Erythroblast (primary cell): ENCODE measurements at regions not wholly inside any gene's neighbourhood (a gene's known extent, or its start where the extent isn't known, plus 50 kb on each side); places are given as distances from the start of the nearest gene placed in this dataset.
"Not testable (repeated sequence)": the region's sequence is repeated elsewhere in the genome, so short reads cannot be mapped to it uniquely, and the experiment has no call there.

Experiments
- DNase-seq, 2 experiments: peaks; one replicate each; lab custom pipeline; 2025; lab: John Stamatoyannopoulos, UW
- GATA1 ChIP-seq: IDR thresholded peaks from 2 replicates; pipeline ENCODE4 v1.6.1; 2011; ENCODE audit warnings: low read depth, mild to moderate bottlenecking, control low read depth, low read length, moderate library complexity
- POLR2A ChIP-seq: IDR thresholded peaks from 2 replicates; pipeline ENCODE4 v1.6.1; 2011; ENCODE audit warnings: mild to moderate bottlenecking, low read length

GRCh38 chr1:82062206-82062605 lies 261.5 kb downstream of the ADGRL2 start:
- TF ChIP-seq GATA1: no peak
- TF ChIP-seq POLR2A: no peak
- no peak for DNase-seq

GRCh38 chr1:82059959-82060358 lies 259.2 kb downstream of the ADGRL2 start:
- no peak for DNase-seq
- TF ChIP-seq POLR2A (no peak), GATA1 (no peak)

- DNase-seq: no peak
- no peak for TF ChIP-seq GATA1
- TF ChIP-seq POLR2A: no peak
These were observed 256.3 kb downstream of the ADGRL2 start for GRCh38 chr1:82057011-82057410.

GRCh38 chr1:82055375-82055774 lies 254.6 kb downstream of the ADGRL2 start:
- not testable (repeated sequence) for DNase-seq

GRCh38 chr1:82052563-82052962 lies 251.8 kb downstream of the ADGRL2 start:
- DNase-seq: no peak
- TF ChIP-seq POLR2A (no peak), GATA1 (no peak)

- no peak for TF ChIP-seq GATA1
- no peak for TF ChIP-seq POLR2A
- no peak for DNase-seq
These were observed 247.9 kb downstream of the ADGRL2 start for GRCh38 chr1:82048596-82048995.

GRCh38 chr1:82045221-82045620 lies 244.5 kb downstream of the ADGRL2 start:
- TF ChIP-seq POLR2A: no peak
- no peak for TF ChIP-seq GATA1
- DNase-seq: no peak

GRCh38 chr1:82044536-82044935 lies 243.8 kb downstream of the ADGRL2 start:
- no peak for TF ChIP-seq POLR2A
- TF ChIP-seq GATA1: no peak
- DNase-seq: no peak

- no peak for DNase-seq
- TF ChIP-seq GATA1 (no peak), POLR2A (no peak)
These were observed 243.4 kb downstream of the ADGRL2 start for GRCh38 chr1:82044111-82044510.

- no peak for DNase-seq
- no peak for TF ChIP-seq POLR2A
- TF ChIP-seq GATA1: no peak
These were observed 241.7 kb downstream of the ADGRL2 start for GRCh38 chr1:82042306-82043060.
